H9 (cell line): ENCODE measurements at regions not wholly inside any gene's neighbourhood (a gene's known extent, or its start where the extent isn't known, plus 50 kb on each side); places are given as distances from the start of the nearest gene placed in this dataset.

ENCODE experiments used
- DNase-seq: peaks from one replicate; pipeline ENCODE4 v3.0.0-alpha.2; 2017
- H2AFZ ChIP-seq: one replicate; pipeline ENCODE4 v1.6.1; 2013; ENCODE audit warnings: mild to moderate bottlenecking, low read length, control low read depth, moderate library complexity
- H2AK5ac ChIP-seq: 2 replicates; pipeline ENCODE4 v1.6.1; 2013; ENCODE audit warnings: low read length, control low read depth, mixed read lengths; ENCODE audit not compliant: insufficient read length
- H2BK120ac ChIP-seq: one replicate; pipeline ENCODE4 v1.6.1; 2013; ENCODE audit warnings: low read depth, mild to moderate bottlenecking, low read length, control low read depth, inconsistent platforms; ENCODE audit not compliant: poor library complexity, severe bottlenecking
- H2BK12ac ChIP-seq: 2 replicates; pipeline ENCODE4 v1.6.1; 2013; ENCODE audit warnings: low read length, control low read depth, mixed read lengths, low read depth; ENCODE audit not compliant: insufficient read length
- H2BK15ac ChIP-seq: 2 replicates; pipeline ENCODE4 v1.6.1; 2013; ENCODE audit warnings: low read depth, low read length, control low read depth
- H2BK20ac ChIP-seq: one replicate; pipeline ENCODE4 v1.6.1; 2013; ENCODE audit warnings: low read depth, mild to moderate bottlenecking, low read length, control low read depth, inconsistent platforms; ENCODE audit not compliant: poor library complexity, severe bottlenecking
- H2BK5ac ChIP-seq: 2 replicates; pipeline ENCODE4 v1.6.1; 2013; ENCODE audit warnings: low read length, control low read depth, mixed read lengths; ENCODE audit not compliant: insufficient read length
- H3K14ac ChIP-seq: 2 replicates; pipeline ENCODE4 v1.6.1; 2013; ENCODE audit warnings: low read length, control low read depth; ENCODE audit not compliant: insufficient read depth
- H3K18ac ChIP-seq: 2 replicates; pipeline ENCODE4 v1.6.1; 2013; ENCODE audit warnings: low read depth, mild to moderate bottlenecking, mixed read lengths, low read length, control low read depth; ENCODE audit not compliant: insufficient read length
- H3K23ac ChIP-seq: 2 replicates; pipeline ENCODE4 v1.6.1; 2013; ENCODE audit warnings: low read length, control low read depth, mixed read lengths, low read depth; ENCODE audit not compliant: insufficient read length
- H3K23me2 ChIP-seq: 2 replicates; pipeline ENCODE4 v1.6.1; 2013; ENCODE audit warnings: low read depth, mild to moderate bottlenecking, mixed read lengths, low read length, control low read depth; ENCODE audit not compliant: insufficient read length, poor library complexity, severe bottlenecking
- H3K27ac ChIP-seq: 2 replicates; pipeline ENCODE4 v1.5.1; 2013; ENCODE audit warnings: low read length, control low read depth, mixed read lengths, low read depth; ENCODE audit not compliant: insufficient read length
- H3K27me3 ChIP-seq: 2 replicates; pipeline ENCODE4 v1.6.1; 2013; ENCODE audit warnings: low read length, control low read depth, inconsistent platforms; ENCODE audit not compliant: insufficient read depth
- H3K4ac ChIP-seq: 2 replicates; pipeline ENCODE4 v1.6.1; 2013; ENCODE audit warnings: low read depth, mild to moderate bottlenecking, control low read depth, inconsistent platforms, low read length, moderate library complexity
- H3K4me1 ChIP-seq: 2 replicates; pipeline ENCODE4 v1.6.1; 2013; ENCODE audit warnings: low read length, control low read depth, inconsistent platforms; ENCODE audit not compliant: insufficient read depth
- H3K4me2 ChIP-seq: 2 replicates; pipeline ENCODE4 v1.6.1; 2013; ENCODE audit warnings: low read length, control low read depth, mixed read lengths; ENCODE audit not compliant: insufficient read length, insufficient read depth
- H3K56ac ChIP-seq: 2 replicates; pipeline ENCODE4 v1.6.1; 2013; ENCODE audit warnings: low read depth, mild to moderate bottlenecking, mixed read lengths, low read length, control low read depth; ENCODE audit not compliant: insufficient read length
- H3K79me1 ChIP-seq: 2 replicates; pipeline ENCODE4 v1.6.1; 2013; ENCODE audit warnings: low read depth, mild to moderate bottlenecking, moderate library complexity, low read length, control low read depth, inconsistent platforms; ENCODE audit not compliant: insufficient read depth, poor library complexity, severe bottlenecking
- H3K79me2 ChIP-seq: 2 replicates; pipeline ENCODE4 v1.6.1; 2013; ENCODE audit warnings: low read length, control low read depth, inconsistent platforms; ENCODE audit not compliant: insufficient read depth
- H3K9ac ChIP-seq: 2 replicates; pipeline ENCODE4 v1.6.1; 2013; ENCODE audit warnings: low read length, control low read depth, mixed read lengths; ENCODE audit not compliant: insufficient read length; ENCODE audit errors: extremely low read depth
- H3K9me3 ChIP-seq: one replicate; pipeline ENCODE4 v1.6.1; 2013; ENCODE audit warnings: low read depth, low read length, inconsistent platforms; ENCODE audit not compliant: control insufficient read depth
- H3T11ph ChIP-seq: one replicate; pipeline ENCODE4 v1.6.1; 2013; ENCODE audit warnings: mild to moderate bottlenecking, low read length, control low read depth, inconsistent platforms
- H4K20me1 ChIP-seq: one replicate; pipeline ENCODE4 v1.6.1; 2013; ENCODE audit not compliant: control insufficient read depth, insufficient read length, insufficient read depth
- H4K5ac ChIP-seq: 2 replicates; pipeline ENCODE4 v1.6.1; 2013; ENCODE audit warnings: low read depth, mild to moderate bottlenecking, mixed read lengths, low read length, control low read depth; ENCODE audit not compliant: insufficient read length
- H4K8ac ChIP-seq: replicated peaks from 2 replicates; pipeline ENCODE4 v1.6.1; 2013; ENCODE audit warnings: low read length, control low read depth, mixed read lengths, low read depth; ENCODE audit not compliant: insufficient read length
- H4K91ac ChIP-seq: 2 replicates; pipeline ENCODE4 v1.6.1; 2013; ENCODE audit warnings: low read depth, mild to moderate bottlenecking, moderate library complexity, mixed read lengths, low read length, control low read depth; ENCODE audit not compliant: insufficient read length
- H3K27ac Mint-ChIP-seq, 3 experiments: 2 replicates in 2 of 3; 3 replicates in 1 of 3; pipeline ENCODE4 v1.8.0; 2020 to 2021; ENCODE audit warnings: mixed read lengths in 3 of 3, mild to moderate bottlenecking in 1 of 3, moderate library complexity in 1 of 3
- H3K27me3 Mint-ChIP-seq: 2 replicates; pipeline ENCODE4 v1.8.0; 2021; ENCODE audit warnings: low read depth, mild to moderate bottlenecking, moderate library complexity, mixed read lengths
- H3K36me3 Mint-ChIP-seq, 3 experiments: 2 replicates in 2 of 3; 3 replicates in 1 of 3; pipeline ENCODE4 v1.8.0; 2020 to 2021; ENCODE audit warnings: low read depth in 3 of 3, mixed read lengths in 3 of 3; ENCODE audit not compliant: insufficient read depth in 1 of 3
- H3K4me1 Mint-ChIP-seq, 2 experiments: 2 replicates each; pipeline ENCODE4 v1.8.0; 2020; ENCODE audit warnings: mixed read lengths in 2 of 2
- H3K4me3 Mint-ChIP-seq, 2 experiments: 2 replicates in 1 of 2; 3 replicates in 1 of 2; pipeline ENCODE4 v1.8.0; 2020 to 2021; ENCODE audit warnings: mild to moderate bottlenecking in 2 of 2, mixed read lengths in 2 of 2, moderate library complexity in 1 of 2
- H3K9me3 Mint-ChIP-seq, 2 experiments: 2 replicates in 1 of 2; 3 replicates in 1 of 2; pipeline ENCODE4 v1.8.0; 2020; ENCODE audit warnings: mild to moderate bottlenecking in 2 of 2, mixed read lengths in 2 of 2, moderate library complexity in 1 of 2
- CTCF ChIP-seq: fragments of 200-600 bp; sonication (generic); conservative IDR thresholded peaks from 3 replicates; pipeline ENCODE4 v1.8.0; 2021; ENCODE audit warnings: antibody characterized with exemption, mild to moderate bottlenecking

GRCh38 chr4:53790286-53790685 lies 199.0 kb upstream of the LNX1 start:
- H2AK5ac ChIP-seq, result no peak overlapping the region
- H3K27me3 ChIP-seq, result no peaks in the 10 kb centered on the region
- Mint-ChIP-seq H3K4me3 (no peak overlapping the region), H3K9me3 (no peaks in the 10 kb centered on the region), H3K36me3 (no peaks in the 10 kb centered on the region), H3K27me3 (peaks cover 3% of the 10 kb centered on the region; the same call in 1 of the 2 replicates), H3K27ac (no peak overlapping the region), H3K4me1 (peaks cover 11 to 17% of the 10 kb centered on the region in 2 experiments)
- H3K9me3 ChIP-seq, result no peaks in the 10 kb centered on the region
- no peak overlapping the region for H3K9ac ChIP-seq
- no peak overlapping the region for H3K27ac ChIP-seq
- no peaks in the 10 kb centered on the region for H3K23me2 ChIP-seq
- no peak for DNase-seq
- no peak overlapping the region for H2BK5ac ChIP-seq
- H2BK120ac ChIP-seq, result no peak overlapping the region
- no peak overlapping the region for H3K4ac ChIP-seq
- no peaks in the 10 kb centered on the region for H3K79me2 ChIP-seq
- no peak overlapping the region for H3K56ac ChIP-seq
- H3K18ac ChIP-seq, result no peak overlapping the region
- H4K5ac ChIP-seq, result no peak overlapping the region
- H3K23ac ChIP-seq, result no peak overlapping the region
- H3K4me2 ChIP-seq, result no peak overlapping the region
- H3T11ph ChIP-seq, result no peak overlapping the region
- no peaks in the 10 kb centered on the region for H4K20me1 ChIP-seq
- H4K91ac ChIP-seq, result no peak overlapping the region
- H2AFZ ChIP-seq, result no peak overlapping the region
- H3K79me1 ChIP-seq, result no peaks in the 10 kb centered on the region
- no peaks in the 10 kb centered on the region; the same call in 1 of the 2 replicates for H3K4me1 ChIP-seq
- TF ChIP-seq CTCF, result no peak
- no peak overlapping the region for H2BK12ac ChIP-seq
- H2BK20ac ChIP-seq, result no peak overlapping the region
- no peak overlapping the region for H2BK15ac ChIP-seq
- no peak overlapping the region; the same call in 1 of the 2 replicates for H3K14ac ChIP-seq
- H4K8ac ChIP-seq, result no peak overlapping the region
